Right lobe of liver (tissue), 6 donors: ENCODE measurements at regions not wholly inside any gene's neighbourhood (a gene's known extent, or its start where the extent isn't known, plus 50 kb on each side); places are given as distances from the start of the nearest gene placed in this dataset.

Experiments
- ATAC-seq, 4 donors: fragments of 200-7000 bp; cut with Tn5 transposase; one replicate each; pipeline ENCODE4 v1.9.1; 2020; ENCODE audit warnings: mild to moderate bottlenecking in 4 of 4, moderate library complexity in 4 of 4
- DNase-seq, 3 donors: peaks; one replicate each; pipeline ENCODE4 v3.0.0-alpha.2; 2020
- H3K27ac ChIP-seq, 3 donors: fragments of 200-600 bp; one replicate each; pipeline ENCODE4 v1.8.0; 2022
- H3K27me3 ChIP-seq, 2 donors: fragments of 200-600 bp; one replicate each; pipeline ENCODE4 v1.8.0; 2022
- H3K36me3 ChIP-seq, 4 donors: fragments of 200-600 bp; sonication (generic) in 1 of 4; one replicate each; pipeline versions ENCODE4 v1.5.1 to v1.8.0; 2017 to 2022; ENCODE audit warnings: control low read depth in 1 of 4
- H3K4me1 ChIP-seq, 4 donors: fragments of 200-600 bp; sonication (generic) in 1 of 4; one replicate each; pipeline versions ENCODE4 v1.5.1 to v1.8.0; 2017 to 2022; ENCODE audit warnings: control low read depth in 1 of 4
- H3K4me3 ChIP-seq, 3 donors: fragments of 200-600 bp; one replicate each; pipeline ENCODE4 v1.8.0; 2022
- H3K9me3 ChIP-seq, 4 donors: fragments of 200-600 bp; sonication (generic) in 1 of 4; one replicate each; pipeline versions ENCODE4 v1.5.1 to v1.8.0; 2017 to 2022; ENCODE audit warnings: control low read depth in 1 of 4
- POLR2A ChIP-seq: fragments of 450-650 bp; IDR thresholded peaks from one replicate; pipeline ENCODE4 v1.6.1; 2017; ENCODE audit warnings: antibody characterized with exemption, mild to moderate bottlenecking
- WGBS: methylation state at CpG from one replicate; pipeline ENCODE4 v1.1.6; 2018; ENCODE audit warnings: low coverage, low lambda C conversion rate; ENCODE audit not compliant: insufficient coverage; ENCODE audit errors: missing lambda C conversion rate; 5-methylcytosine and 5-hydroxymethylcytosine counted together
- intact Hi-C, 2 donors: fragments of 100-400 bp; cut with DNase I; formaldehyde crosslinking; loops; one replicate each; pipeline versions ENCODE4 v1.11.2 to v1.14.1; 2022
- TF ChIP-seq, protein P1 (sequence below), 4 donors: fragments of 200-600 bp in 3 of 4; fragments of 450-650 bp in 1 of 4; IDR thresholded peaks; one replicate each; pipeline versions ENCODE4 v1.5.1 to v1.8.0; 2016 to 2022; ENCODE audit warnings: antibody characterized with exemption in 4 of 4, mild to moderate bottlenecking in 2 of 4
- donor health status: DM: no; HTN: yes; CAD: no.
- donor health status: DM: no; HTN: no; CAD: no.
- donor health status: DM: no; HTN: no; CAD: no.
- donor health status: DM: no; HTN: yes; CAD: no.
- donor health status: DM: no; HTN: yes; CAD: no.

DNA sequence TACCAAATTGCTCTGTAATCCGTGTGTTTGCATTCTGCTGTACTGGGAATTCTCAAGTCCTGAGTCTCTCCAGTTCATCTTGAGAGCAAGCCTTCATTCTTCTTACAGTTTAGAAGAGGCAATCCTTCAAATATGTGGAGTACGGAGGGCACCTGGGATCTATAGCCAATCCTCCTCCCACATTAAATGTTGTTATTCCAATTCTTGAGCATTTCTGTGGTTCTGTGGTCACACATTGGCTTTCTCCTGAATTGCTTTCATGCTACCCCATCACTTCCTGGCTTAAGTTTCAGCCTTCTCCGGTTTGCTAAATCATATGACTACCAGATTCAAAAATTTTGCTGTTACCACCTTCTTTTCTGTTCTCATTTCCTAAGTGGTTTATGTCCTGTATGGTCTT, 611.1 kb downstream of the PCDH19 start:
- H3K4me3 ChIP-seq: no peak overlapping the region
- intact Hi-C loops: no loop called here
- 23% methylated on average over 3 of the region's 3 CpGs for WGBS
- no peaks in the 10 kb centered on the region for H3K4me1 ChIP-seq
- DNase-seq (no peak), ATAC-seq (no peak)
- no peaks in the 10 kb centered on the region for H3K27me3 ChIP-seq
- TF ChIP-seq, protein P1, sequence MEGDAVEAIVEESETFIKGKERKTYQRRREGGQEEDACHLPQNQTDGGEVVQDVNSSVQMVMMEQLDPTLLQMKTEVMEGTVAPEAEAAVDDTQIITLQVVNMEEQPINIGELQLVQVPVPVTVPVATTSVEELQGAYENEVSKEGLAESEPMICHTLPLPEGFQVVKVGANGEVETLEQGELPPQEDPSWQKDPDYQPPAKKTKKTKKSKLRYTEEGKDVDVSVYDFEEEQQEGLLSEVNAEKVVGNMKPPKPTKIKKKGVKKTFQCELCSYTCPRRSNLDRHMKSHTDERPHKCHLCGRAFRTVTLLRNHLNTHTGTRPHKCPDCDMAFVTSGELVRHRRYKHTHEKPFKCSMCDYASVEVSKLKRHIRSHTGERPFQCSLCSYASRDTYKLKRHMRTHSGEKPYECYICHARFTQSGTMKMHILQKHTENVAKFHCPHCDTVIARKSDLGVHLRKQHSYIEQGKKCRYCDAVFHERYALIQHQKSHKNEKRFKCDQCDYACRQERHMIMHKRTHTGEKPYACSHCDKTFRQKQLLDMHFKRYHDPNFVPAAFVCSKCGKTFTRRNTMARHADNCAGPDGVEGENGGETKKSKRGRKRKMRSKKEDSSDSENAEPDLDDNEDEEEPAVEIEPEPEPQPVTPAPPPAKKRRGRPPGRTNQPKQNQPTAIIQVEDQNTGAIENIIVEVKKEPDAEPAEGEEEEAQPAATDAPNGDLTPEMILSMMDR (IDR thresholded peaks at IDR 0.05): no peak
- TF ChIP-seq POLR2A: no peak
- no peak overlapping the region for H3K27ac ChIP-seq
- no peaks in the 10 kb centered on the region for H3K9me3 ChIP-seq
- no peaks in the 10 kb centered on the region for H3K36me3 ChIP-seq

DNA sequence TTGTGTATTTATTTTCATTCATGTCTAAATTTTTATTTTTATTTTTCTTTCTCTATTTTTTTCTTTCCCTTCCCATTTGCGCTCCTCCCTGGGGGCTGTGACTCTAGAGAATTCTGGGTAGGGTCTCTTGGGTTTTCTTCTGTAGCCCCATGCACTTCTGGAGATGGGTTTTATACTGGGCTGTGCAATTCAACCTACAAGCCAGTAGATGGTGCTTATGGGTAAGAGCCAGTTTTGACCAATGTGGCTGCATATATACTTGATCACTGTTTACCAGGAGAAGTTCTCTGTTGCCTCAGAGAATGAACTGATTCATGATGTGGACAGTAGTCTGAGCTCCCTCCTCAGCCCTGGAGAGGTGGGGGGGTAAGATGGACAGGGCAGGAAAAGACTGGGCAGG, 614.6 kb downstream of the PCDH19 start:
- Histone ChIP-seq H3K4me3 (no peak overlapping the region), H3K9me3 (no peaks in the 10 kb centered on the region), H3K36me3 (no peaks in the 10 kb centered on the region), H3K4me1 (no peaks in the 10 kb centered on the region), H3K27me3 (no peaks in the 10 kb centered on the region), H3K27ac (no peak overlapping the region)
- ATAC-seq (peak in 1 of 4 donors; percentile 29), DNase-seq (no peak)
- intact Hi-C loops: no loop called here
- WGBS: 43% methylated on average over 1 of the region's 1 CpG
- no peak for TF ChIP-seq POLR2A
- TF ChIP-seq, protein P1 (IDR thresholded peaks at IDR 0.05): peak; percentile 8 to 30 (median 24)

DNA sequence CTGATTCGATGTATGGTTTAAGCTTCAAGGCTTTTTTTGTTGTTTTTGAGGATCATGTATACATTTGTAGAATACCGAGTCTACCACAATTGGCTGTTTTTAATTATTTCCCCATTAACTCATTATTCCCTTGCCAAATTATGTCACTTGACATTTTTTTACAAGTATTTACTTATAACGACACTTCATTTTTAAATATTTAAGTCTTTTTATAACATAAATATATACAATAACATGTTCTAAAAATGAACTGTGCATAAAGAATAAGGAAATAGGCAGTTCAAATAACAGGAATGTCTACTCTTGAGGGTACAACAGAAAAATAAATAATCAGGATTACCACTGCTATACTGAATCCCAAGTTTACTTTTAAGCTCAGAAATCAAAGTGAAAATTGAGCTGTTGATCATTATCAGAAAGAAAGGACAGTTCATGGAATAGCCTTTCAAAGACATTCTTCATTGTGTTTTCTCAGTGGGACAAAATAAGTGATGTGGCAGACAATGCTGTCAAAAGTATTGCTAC, 627.5 kb downstream of the PCDH19 start:
- DNase-seq (no peak), ATAC-seq (no peak)
- H3K27me3 ChIP-seq: peaks cover 0 to 4% of the 10 kb centered on the region in 2 donors
- TF ChIP-seq, protein P1 (IDR thresholded peaks at IDR 0.05): no peak
- no peak for TF ChIP-seq POLR2A
- no peaks in the 10 kb centered on the region for H3K4me1 ChIP-seq
- no peak overlapping the region for H3K4me3 ChIP-seq
- no peaks in the 10 kb centered on the region for H3K36me3 ChIP-seq
- no peak overlapping the region for H3K27ac ChIP-seq
- WGBS: 49% methylated on average over 3 of the region's 3 CpGs
- intact Hi-C loops: no loop called here
- H3K9me3 ChIP-seq: no peaks in the 10 kb centered on the region

DNA sequence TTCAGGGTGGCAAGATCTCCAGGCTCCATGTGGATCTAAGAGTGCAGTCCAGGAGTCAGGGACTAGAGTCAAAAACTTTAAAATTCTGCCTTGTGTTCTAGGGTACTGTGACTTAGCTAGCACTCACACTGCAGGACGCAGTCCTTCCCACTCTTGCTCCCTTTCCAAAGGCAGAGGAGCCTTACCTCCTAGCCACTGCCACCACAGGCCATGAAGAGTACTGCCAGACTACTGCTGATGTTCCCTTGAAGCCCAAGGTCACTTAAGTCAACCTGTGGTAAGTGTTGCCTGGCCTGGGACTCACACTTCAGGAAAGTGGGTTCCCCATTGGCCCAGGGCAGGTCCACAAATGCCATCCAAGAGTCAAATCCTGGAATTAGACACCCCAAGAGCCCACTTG, 632.2 kb downstream of the PCDH19 start:
- Histone ChIP-seq H3K27ac (no peak overlapping the region), H3K27me3 (peaks cover 0 to 4% of the 10 kb centered on the region in 2 donors), H3K36me3 (no peaks in the 10 kb centered on the region), H3K9me3 (no peaks in the 10 kb centered on the region), H3K4me1 (no peaks in the 10 kb centered on the region), H3K4me3 (no peak overlapping the region)
- WGBS: 43% methylated on average over 1 of the region's 1 CpG
- DNase-seq: no peak
- TF ChIP-seq, protein P1 (IDR thresholded peaks at IDR 0.05): no peak
- no peak for TF ChIP-seq POLR2A
- intact Hi-C loops: no loop called here
- no peak for ATAC-seq

DNA sequence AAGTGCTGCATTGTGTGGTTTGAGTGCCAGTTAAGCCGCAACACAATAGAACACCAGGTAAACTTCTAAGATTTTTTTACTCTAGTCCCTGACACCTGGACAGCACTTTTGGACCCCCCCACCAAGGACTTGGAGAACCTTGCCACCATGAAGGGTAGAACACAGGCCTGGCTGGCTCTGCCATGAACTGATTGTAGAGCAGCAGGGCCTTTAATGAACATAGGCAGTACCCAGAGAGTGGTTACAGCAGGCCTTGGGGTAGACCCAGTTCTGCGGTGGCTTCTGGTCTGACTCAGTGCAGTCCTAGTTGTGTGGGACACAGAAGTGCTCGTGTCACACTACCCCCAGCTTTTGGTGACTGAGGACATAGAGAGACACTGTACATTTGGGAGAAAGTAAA, 648.3 kb downstream of the PCDH19 start:
- Histone ChIP-seq H3K4me1 (no peaks in the 10 kb centered on the region), H3K4me3 (no peak overlapping the region), H3K27me3 (no peaks in the 10 kb centered on the region), H3K27ac (no peak overlapping the region), H3K36me3 (no peaks in the 10 kb centered on the region), H3K9me3 (no peaks in the 10 kb centered on the region)
- 33% methylated on average over 1 of the region's 3 CpGs for WGBS
- ATAC-seq: no peak
- intact Hi-C loops: no loop called here
- TF ChIP-seq, protein P1 (IDR thresholded peaks at IDR 0.05): no peak
- no peak for TF ChIP-seq POLR2A
- no peak for DNase-seq
